ENCODE measurements at regions not wholly inside any gene's neighbourhood (a gene's known extent, or its start where the extent isn't known, plus 50 kb on each side); places are given as distances from the start of the nearest gene placed in this dataset.

GRCh38 chr14:71675900-71676287, 256.3 kb upstream of the RGS6 start:
- TF ChIP-seq, protein P1, sequence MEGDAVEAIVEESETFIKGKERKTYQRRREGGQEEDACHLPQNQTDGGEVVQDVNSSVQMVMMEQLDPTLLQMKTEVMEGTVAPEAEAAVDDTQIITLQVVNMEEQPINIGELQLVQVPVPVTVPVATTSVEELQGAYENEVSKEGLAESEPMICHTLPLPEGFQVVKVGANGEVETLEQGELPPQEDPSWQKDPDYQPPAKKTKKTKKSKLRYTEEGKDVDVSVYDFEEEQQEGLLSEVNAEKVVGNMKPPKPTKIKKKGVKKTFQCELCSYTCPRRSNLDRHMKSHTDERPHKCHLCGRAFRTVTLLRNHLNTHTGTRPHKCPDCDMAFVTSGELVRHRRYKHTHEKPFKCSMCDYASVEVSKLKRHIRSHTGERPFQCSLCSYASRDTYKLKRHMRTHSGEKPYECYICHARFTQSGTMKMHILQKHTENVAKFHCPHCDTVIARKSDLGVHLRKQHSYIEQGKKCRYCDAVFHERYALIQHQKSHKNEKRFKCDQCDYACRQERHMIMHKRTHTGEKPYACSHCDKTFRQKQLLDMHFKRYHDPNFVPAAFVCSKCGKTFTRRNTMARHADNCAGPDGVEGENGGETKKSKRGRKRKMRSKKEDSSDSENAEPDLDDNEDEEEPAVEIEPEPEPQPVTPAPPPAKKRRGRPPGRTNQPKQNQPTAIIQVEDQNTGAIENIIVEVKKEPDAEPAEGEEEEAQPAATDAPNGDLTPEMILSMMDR (IDR thresholded peaks at IDR 0.05; ENCODE audit: insufficient read depth, low read depth, low read length), result no peak
- Histone ChIP-seq H3K4me3 (ENCODE audit: low read depth, low read length) (no peak overlapping the region), H3K36me3 (ENCODE audit: control insufficient read depth, insufficient read depth, low read length) (peaks cover 8% of the 10 kb centered on the region), H3K27me3 (ENCODE audit: control insufficient read depth, insufficient read depth, low read length) (no peaks in the 10 kb centered on the region)
- POLR2A ChIA-PET, result no interaction called here
- DNase-seq (ENCODE audit: low read depth), result no peak
- CTCF ChIA-PET, result no interaction called here

DNA sequence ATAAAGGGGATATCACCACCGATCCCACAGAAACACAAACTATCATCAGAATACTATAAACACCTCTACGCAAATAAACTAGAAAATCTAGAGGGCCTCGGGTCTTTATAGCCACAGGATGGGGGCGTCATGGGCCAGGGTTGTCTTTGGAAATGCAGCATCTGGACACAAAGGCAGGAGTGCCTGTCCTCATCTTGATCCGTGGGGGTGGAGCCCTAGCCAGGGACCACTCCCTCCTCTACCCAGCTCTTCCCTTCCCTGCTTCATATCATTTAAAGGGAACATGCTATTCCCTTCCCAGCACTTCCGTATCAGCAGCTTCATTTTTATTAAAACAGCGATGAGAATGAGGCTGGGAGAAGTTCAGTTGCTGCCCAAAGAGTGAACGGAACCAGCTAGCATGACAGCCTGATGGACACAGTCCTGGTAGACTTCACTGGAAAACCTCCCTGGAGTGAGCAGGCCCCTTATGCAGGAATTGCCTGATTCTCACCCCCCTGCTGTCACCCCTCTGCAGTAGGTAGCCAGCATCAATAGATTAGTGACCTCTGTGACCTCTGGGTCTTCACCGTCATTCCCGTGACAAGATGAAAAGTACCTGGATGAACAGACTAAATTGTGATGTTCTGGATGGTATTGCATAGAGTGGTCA, 251.4 kb upstream of the RGS6 start:
- Histone ChIP-seq H3K36me3 (ENCODE audit: control insufficient read depth, insufficient read depth, low read length) (peaks cover 3% of the 10 kb centered on the region), H3K27me3 (ENCODE audit: control insufficient read depth, insufficient read depth, low read length) (no peaks in the 10 kb centered on the region), H3K4me3 (ENCODE audit: low read depth, low read length) (no peak overlapping the region)
- CTCF ChIA-PET, result no interaction called here
- no peak for DNase-seq (ENCODE audit: low read depth)
- POLR2A ChIA-PET, result no interaction called here
- TF ChIP-seq, protein P1 (IDR thresholded peaks at IDR 0.05; ENCODE audit: insufficient read depth, low read depth, low read length), result no peak

- CTCF ChIA-PET, result interaction anchor here (0.6 to 1.8 kb wide), 2 partner anchors 9 to 13 kb away, joined by 3 to 5 read pairs; no protein-coding TSS in a partner anchor
- H3K4me3 ChIP-seq (ENCODE audit: low read depth, low read length), result no peak overlapping the region
- TF ChIP-seq, protein P1 (IDR thresholded peaks at IDR 0.05; ENCODE audit: insufficient read depth, low read depth, low read length), result no peak
- H3K27me3 ChIP-seq (ENCODE audit: control insufficient read depth, insufficient read depth, low read length), result no peaks in the 10 kb centered on the region
- POLR2A ChIA-PET, result no interaction called here
- peaks cover 3% of the 10 kb centered on the region for H3K36me3 ChIP-seq (ENCODE audit: control insufficient read depth, insufficient read depth, low read length)
- no peak for DNase-seq (ENCODE audit: low read depth)
Observed at GRCh38 chr14:71682337-71682736, 249.9 kb upstream of the RGS6 start.

DNA sequence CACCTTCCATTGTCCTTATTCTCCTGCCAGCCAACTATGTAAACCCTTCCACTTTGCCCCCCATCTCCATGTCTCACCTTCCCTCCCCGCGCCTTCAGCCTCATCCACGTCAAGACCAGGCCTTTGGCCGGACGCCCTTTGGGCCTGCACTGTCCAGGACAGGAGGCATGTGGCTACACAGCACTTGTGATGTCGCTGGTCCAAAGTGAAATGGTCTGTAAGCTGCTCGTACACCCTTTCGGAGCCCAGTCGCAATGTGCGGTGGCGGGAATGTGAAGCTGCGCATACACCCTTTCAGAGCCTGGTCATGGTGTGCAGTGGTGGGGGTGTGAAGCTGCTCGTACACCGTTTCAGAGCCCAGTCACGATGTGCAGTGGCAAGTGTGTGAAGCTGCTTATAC, 247.9 kb upstream of the RGS6 start:
- CTCF ChIA-PET, result no interaction called here
- H3K27me3 ChIP-seq (ENCODE audit: control insufficient read depth, insufficient read depth, low read length), result no peaks in the 10 kb centered on the region
- TF ChIP-seq, protein P1 (IDR thresholded peaks at IDR 0.05; ENCODE audit: insufficient read depth, low read depth, low read length), result no peak
- H3K36me3 ChIP-seq (ENCODE audit: control insufficient read depth, insufficient read depth, low read length), result peaks cover 3% of the 10 kb centered on the region
- POLR2A ChIA-PET, result no interaction called here
- DNase-seq (ENCODE audit: low read depth), result no peak
- no peak overlapping the region for H3K4me3 ChIP-seq (ENCODE audit: low read depth, low read length)

DNA sequence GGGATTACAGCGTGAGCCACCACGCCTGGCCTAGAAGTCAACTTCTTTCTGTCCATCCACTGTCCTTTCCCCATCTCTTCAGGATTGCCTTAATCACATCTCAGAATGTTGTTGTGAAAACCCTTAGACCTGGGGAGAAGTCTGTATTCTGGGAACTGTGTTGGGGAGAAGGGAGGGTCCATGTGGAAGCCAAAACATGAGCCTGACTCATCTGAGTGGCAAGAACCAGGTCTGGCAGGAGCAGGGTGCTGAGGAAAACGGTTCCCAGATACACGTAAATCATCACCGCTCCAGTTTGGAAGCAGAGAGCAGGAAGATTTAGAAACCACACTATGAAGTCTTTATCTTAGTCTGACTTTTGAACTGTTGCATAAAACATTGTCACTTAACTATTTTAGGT, 245.6 kb upstream of the RGS6 start:
- ChIA-PET CTCF (no interaction called here), POLR2A (no interaction called here)
- TF ChIP-seq, protein P1 (IDR thresholded peaks at IDR 0.05; ENCODE audit: insufficient read depth, low read depth, low read length), result no peak
- Histone ChIP-seq H3K4me3 (ENCODE audit: low read depth, low read length) (no peak overlapping the region), H3K36me3 (ENCODE audit: control insufficient read depth, insufficient read depth, low read length) (peaks cover 5% of the 10 kb centered on the region), H3K27me3 (ENCODE audit: control insufficient read depth, insufficient read depth, low read length) (no peaks in the 10 kb centered on the region)
- no peak for DNase-seq (ENCODE audit: low read depth)

Measured in BJ (cell line).